Suprapubic skin (tissue), 4 donors: ENCODE measurements at regions not wholly inside any gene's neighbourhood (a gene's known extent, or its start where the extent isn't known, plus 50 kb on each side); places are given as distances from the start of the nearest gene placed in this dataset.
"Not testable (repeated sequence)": the region's sequence is repeated elsewhere in the genome, so short reads cannot be mapped to it uniquely, and the experiment has no call there.

ENCODE experiments used
- DNase-seq, 2 donors: peaks; one replicate each; pipeline ENCODE4 v3.0.0-alpha.2; 2019; ENCODE audit warnings: low spot score in 2 of 2
- H3K27ac ChIP-seq: fragments of 200-600 bp; sonication (generic); one replicate; pipeline ENCODE4 v1.5.1; 2019
- H3K27me3 ChIP-seq: fragments of 200-600 bp; sonication (generic); one replicate; pipeline ENCODE4 v1.5.1; 2019
- H3K36me3 ChIP-seq: fragments of 200-600 bp; sonication (generic); one replicate; pipeline ENCODE4 v1.5.1; 2019
- H3K4me1 ChIP-seq: fragments of 200-600 bp; sonication (generic); one replicate; pipeline ENCODE4 v1.5.1; 2019
- H3K4me3 ChIP-seq: fragments of 200-600 bp; sonication (generic); one replicate; pipeline ENCODE4 v1.5.1; 2019; ENCODE audit warnings: mild to moderate bottlenecking
- H3K9me3 ChIP-seq: fragments of 200-600 bp; sonication (generic); one replicate; pipeline ENCODE4 v1.5.1; 2019
- WGBS: methylation state at CpG from one replicate; pipeline ENCODE4 v1.1.5; 2018; 5-methylcytosine and 5-hydroxymethylcytosine counted together

DNA sequence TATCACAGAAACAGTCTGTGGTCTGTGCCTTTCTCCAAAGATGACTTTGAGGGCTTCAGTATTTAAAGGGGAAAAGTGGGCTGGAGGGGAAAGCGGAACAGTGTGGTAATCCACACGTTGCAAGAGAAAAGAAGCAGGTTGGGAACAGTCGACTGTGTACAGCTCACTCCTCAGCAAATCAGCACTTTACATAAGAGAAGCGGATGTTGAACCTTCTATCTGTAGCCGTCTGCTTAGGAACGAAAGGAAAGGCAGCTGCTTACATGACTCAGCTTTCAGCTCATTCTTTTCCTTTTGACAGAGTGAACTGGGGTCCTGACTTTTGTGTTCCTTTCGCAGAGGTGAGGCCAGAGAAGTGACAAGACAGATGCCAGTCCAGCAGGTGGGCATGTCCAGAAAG is 4020.7 kb upstream of the TPTE start:
- H3K36me3 ChIP-seq, DNase-seq, H3K4me3 ChIP-seq, H3K4me1 ChIP-seq, H3K27me3 ChIP-seq, H3K27ac ChIP-seq, H3K9me3 ChIP-seq: not testable (repeated sequence)
- no CpG with 5 or more reads among the region's 7 CpGs for WGBS

DNA sequence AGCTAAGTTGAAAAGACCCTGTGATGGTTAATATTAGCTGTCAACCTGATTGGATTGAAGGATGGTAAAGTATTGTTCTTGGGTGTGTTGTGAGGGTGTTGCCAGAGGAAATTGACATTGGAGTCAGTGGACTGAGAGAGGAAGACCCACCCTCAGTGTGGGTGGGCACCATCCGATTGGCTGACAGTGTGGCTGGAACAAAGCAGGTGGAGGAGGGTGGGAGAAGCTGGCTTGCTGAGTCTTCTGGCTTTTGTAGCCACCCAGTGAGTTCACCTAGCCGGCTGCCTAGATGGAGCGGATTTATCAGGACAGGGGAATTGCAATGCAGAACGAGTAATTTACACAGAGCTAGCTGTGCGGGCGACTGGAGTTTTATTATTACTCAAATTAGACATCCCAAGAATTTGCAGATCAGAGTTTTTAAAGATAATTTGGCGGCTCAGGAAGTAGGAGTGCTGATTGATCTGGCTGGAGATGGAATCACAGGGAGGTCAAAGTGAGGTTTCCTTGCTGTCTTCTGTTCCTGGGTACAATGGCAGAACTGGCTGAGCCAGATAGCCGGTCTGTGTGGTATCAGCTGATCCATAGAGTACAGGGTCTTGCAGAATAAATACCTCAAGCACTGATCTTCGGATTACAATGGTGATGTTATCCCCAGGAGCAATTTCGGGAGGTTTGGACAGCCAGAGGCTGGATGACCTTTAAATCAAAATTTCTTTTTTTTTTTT is 4015.1 kb upstream of the TPTE start:
- not testable (repeated sequence) for DNase-seq, H3K36me3 ChIP-seq, H3K27ac ChIP-seq, H3K27me3 ChIP-seq, H3K4me3 ChIP-seq, H3K4me1 ChIP-seq, H3K9me3 ChIP-seq
- no CpG with 5 or more reads among the region's 10 CpGs for WGBS

DNA sequence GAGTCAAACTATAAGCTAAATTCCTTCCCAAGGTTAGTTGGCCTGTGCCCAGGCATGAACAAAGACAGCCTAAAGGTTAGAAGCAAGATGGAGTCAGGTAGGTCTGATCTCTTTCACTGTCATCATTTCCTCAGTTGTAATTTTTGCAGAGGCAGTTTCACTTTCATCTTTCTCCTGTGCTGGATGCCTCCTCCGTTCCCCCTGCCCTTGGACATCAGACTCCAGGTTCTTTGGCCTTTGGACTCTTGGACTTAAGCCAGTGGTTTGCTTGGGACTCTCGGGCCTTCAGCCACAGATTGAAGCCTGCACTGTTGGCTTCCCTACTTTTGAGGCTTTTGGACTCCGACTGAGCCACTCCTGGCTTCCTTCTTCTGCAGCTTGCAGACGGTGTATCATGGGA is 4013.8 kb upstream of the TPTE start:
- H3K9me3 ChIP-seq, H3K27me3 ChIP-seq, H3K27ac ChIP-seq, DNase-seq, H3K4me1 ChIP-seq, H3K36me3 ChIP-seq, H3K4me3 ChIP-seq: not testable (repeated sequence)
- WGBS: no CpG with 5 or more reads among the region's 4 CpGs

DNA sequence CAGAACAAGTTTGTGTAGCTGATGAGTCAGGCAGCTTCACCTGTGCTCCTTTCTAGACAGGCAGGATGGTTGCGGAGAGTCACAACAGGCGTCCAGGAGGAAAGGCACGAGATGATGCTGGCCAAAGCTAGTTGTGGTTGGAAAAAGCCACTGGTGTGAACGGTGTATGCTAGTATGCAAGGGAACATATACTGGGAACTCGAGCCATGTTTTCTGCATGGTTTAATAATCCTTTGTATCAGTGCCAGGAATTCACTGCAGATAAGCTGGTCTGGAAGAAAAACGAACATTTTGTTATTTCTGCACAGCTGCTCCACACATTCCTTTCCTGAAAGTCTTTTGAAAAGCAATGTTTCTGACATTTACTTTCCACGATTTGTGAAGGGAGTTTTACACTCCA is 3999.6 kb upstream of the TPTE start:
- not testable (repeated sequence) for H3K4me3 ChIP-seq, H3K27ac ChIP-seq, H3K9me3 ChIP-seq, DNase-seq, H3K4me1 ChIP-seq, H3K36me3 ChIP-seq, H3K27me3 ChIP-seq
- no CpG with 5 or more reads among the region's 7 CpGs for WGBS

DNA sequence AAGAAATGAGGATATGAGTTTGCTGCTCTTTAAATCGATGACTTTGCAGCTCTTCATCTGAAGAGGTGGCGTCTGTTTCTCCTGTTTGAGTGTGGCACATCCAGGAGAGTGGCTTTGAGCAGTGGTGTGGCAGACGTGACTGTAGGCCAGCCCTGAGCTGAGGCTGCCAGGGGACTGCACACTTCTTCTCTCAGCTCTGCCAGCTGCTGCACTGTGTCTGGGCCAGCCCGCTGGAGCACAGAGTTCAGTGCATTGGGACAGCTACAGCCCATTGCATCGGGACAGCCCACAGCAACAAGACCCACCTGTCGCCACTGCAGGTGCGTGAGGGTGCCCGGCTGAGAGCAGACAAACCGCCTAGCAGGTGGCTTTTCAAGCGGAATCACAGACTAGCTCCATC is 3995.2 kb upstream of the TPTE start:
- not testable (repeated sequence) for H3K27me3 ChIP-seq, H3K9me3 ChIP-seq, H3K36me3 ChIP-seq, H3K4me1 ChIP-seq, H3K4me3 ChIP-seq, H3K27ac ChIP-seq, DNase-seq
- WGBS: no CpG with 5 or more reads among the region's 10 CpGs

DNA sequence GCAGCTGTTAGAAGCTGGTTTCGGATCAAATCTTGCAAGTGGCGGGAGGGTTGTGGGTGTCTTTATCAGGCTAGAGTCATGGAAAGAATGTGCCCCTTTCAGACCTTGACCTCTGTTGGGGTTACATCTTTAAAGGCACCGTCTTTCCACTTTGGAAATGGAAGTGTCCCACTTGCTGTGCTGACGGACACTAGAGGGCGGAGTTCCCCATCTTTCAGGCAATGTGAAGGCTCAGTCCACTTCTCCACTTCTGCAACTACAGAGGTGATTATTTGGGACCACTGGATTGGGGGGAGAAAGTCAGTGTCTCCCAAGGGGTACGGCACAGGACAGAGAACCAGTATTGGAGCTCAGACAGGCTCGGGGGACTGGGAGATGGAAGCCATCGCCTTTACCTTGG is 3990.7 kb upstream of the TPTE start:
- not testable (repeated sequence) for H3K9me3 ChIP-seq, DNase-seq, H3K36me3 ChIP-seq, H3K27ac ChIP-seq, H3K4me3 ChIP-seq, H3K4me1 ChIP-seq, H3K27me3 ChIP-seq
- WGBS: no CpG with 5 or more reads among the region's 8 CpGs

DNA sequence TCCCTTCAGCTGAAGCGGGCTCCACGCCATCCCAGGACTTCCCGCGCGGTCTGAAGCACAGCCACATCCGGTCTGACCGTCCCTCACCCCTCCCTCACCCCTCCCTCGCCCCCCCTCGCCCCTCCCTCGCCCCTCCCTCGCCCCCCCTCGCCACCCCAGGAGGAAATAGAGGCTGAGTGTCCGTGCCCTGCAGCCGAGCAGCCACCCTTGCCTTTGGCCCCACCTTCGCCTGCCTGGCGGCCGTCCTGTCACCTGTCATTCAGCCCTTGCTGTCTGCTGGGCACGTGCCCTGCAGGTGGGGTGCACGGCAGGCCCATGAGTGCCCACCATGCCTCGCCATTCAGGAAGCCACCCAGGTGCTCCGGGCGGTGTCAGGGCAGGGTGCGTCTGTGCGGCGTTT is 3988.1 kb upstream of the TPTE start:
- H3K36me3 ChIP-seq, H3K27me3 ChIP-seq, H3K4me1 ChIP-seq, H3K27ac ChIP-seq, DNase-seq, H3K4me3 ChIP-seq, H3K9me3 ChIP-seq: not testable (repeated sequence)
- WGBS: no CpG with 5 or more reads among the region's 25 CpGs

DNA sequence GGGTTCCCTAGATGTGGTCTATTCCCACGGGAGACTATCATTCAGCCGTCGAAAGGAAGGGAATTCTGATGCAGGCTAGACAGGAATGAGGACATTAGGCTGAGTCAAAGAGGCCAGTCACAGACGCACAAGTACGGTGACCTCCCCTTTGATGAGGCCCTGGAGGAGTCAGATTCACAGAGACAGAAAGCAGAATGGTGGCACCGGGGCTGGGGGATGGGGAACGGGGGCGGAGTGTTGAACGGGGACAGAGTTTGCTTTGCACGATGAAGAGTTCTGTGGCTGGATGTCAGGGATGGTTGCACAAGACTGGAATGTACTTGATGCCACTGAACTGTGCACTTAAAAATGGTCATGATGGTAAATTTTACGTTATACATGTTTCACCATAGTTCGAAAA is 3983.1 kb upstream of the TPTE start:
- not testable (repeated sequence) for H3K4me3 ChIP-seq, H3K27me3 ChIP-seq, DNase-seq, H3K27ac ChIP-seq, H3K4me1 ChIP-seq, H3K36me3 ChIP-seq, H3K9me3 ChIP-seq
- WGBS: no CpG with 5 or more reads among the region's 12 CpGs

DNA sequence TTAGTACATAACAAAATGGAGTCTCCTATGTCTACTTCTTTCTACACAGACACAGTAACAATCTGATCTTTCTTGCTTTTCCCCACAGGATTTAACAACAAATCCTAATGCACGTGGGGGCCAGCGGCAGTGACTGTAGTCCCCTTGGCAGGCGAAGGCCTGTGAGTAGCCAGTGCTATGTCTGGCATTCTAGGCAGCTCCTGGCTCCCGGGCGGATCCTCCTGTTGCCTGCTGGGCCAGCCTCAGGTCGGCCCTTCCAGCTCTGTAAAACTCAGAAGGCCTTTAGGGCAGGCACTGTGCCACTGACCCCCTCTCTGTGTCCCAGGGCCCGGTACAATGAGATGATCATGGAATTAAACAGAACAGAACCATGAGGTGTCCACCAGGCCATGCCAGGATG is 3981.7 kb upstream of the TPTE start:
- not testable (repeated sequence) for H3K27ac ChIP-seq, H3K9me3 ChIP-seq, H3K27me3 ChIP-seq, H3K4me3 ChIP-seq, H3K36me3 ChIP-seq, DNase-seq, H3K4me1 ChIP-seq
- no CpG with 5 or more reads among the region's 7 CpGs for WGBS

DNA sequence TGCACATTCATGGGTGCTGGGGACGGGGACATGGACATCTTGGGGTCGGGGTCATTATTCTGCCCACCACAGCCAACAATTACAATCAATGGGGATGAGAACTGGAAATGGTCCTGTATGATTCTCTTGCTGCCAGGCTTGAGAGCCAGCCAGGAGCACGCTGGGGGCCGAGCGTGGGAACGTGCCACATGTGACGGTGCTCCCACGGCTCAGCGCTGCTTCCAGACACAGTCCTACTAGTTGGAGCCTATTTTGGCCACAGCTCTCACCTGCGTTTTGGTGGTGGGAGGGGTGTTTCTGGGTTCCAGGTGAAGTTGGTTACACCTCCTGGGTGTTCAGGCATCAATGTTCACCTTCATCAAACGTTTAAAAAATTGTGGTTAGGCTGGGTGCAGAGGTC is 3980.3 kb upstream of the TPTE start:
- not testable (repeated sequence) for H3K4me3 ChIP-seq, DNase-seq
- WGBS: no CpG with 5 or more reads among the region's 11 CpGs

DNA sequence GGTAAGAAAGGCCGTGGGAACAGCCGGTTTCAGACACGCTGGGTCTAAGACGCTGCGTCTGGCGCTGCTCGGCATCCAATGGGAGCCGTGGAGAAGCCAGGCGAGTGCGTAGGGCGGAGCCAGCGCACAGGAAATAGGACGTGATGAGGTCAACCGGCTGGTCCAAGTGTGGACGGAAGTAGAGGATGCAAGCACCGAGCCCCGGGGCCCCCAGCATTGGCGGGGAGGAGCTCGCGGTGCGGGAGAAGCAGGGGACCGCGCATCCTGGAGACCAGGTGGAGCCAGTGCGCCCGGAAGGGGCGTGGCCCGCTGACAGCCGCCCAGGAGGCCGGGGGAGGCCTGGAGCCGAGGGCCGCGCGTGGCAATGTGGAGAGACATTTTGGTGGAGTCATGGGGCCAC is 3976.1 kb upstream of the TPTE start:
- not testable (repeated sequence) for DNase-seq, H3K9me3 ChIP-seq, H3K4me1 ChIP-seq, H3K4me3 ChIP-seq, H3K27me3 ChIP-seq, H3K27ac ChIP-seq, H3K36me3 ChIP-seq
- no CpG with 5 or more reads among the region's 33 CpGs for WGBS

More for the DNA sequence above, 3980.3 kb upstream of the TPTE start:
- not testable (repeated sequence) for H3K36me3 ChIP-seq, H3K4me1 ChIP-seq, H3K27ac ChIP-seq, H3K9me3 ChIP-seq, H3K27me3 ChIP-seq

DNA sequence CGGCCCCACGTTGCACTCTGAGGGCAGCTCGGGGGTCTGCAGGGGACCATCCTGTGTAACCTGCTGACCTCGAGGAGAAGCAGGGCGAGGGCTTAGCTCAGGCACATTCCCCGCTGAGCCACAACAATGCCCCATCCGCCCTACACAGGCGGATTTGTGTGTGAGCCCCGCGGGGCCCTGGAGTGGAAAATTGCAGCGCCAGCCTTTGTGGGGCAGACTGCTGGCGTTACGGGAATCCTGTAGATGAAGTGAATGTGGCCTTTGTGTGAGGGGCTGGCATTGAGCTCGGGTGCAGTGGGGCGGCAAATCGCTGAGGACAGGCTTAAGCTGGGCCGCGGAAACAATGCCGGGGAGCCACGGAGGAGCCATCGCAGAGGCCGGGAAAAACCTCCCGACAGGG is 3970.3 kb upstream of the TPTE start:
- DNase-seq, H3K36me3 ChIP-seq, H3K4me3 ChIP-seq, H3K27me3 ChIP-seq, H3K27ac ChIP-seq, H3K4me1 ChIP-seq, H3K9me3 ChIP-seq: not testable (repeated sequence)
- no CpG with 5 or more reads among the region's 23 CpGs for WGBS

DNA sequence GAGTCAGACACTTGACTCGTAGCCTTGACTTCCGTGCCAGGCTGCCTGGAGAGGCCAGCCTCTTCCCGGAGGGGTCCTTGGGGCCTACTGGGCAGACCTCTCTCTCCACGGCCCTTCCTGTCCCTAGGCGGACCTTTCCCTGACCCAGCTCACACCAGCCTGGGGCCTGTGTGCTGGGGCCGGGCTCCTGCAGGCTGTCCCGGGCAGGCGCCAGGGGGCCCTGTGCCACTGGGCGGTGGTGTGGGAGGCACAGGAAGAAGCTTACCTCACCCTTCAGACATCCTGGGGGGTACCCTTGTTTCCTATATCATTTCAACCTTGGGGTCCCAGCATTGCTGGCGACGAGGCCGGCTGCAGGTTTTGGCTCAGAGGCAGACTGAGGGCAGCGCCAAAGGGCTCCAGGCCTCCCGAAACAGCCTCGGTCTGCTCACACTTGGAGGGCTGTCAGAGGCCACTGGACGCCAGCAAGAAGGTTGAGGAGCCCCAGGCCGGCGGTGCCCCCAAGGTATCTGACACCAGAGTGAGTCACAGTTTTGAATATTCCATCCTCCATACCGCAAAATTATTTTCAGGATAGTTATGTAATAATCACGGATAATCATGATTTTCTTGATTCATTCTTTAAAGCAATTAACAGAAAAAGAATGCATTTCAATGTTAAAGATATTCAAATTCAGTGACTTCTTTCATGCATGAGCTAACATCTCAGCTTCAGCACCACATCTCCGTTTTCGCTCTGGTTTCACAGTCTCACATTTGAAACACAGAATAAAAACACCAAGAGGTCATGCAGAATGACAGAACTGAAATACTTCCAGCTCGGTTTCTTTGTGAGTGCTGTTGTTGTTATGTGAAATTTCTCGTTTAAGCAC is 3967.6 kb upstream of the TPTE start:
- H3K4me3 ChIP-seq, H3K36me3 ChIP-seq, H3K4me1 ChIP-seq, H3K27me3 ChIP-seq, H3K9me3 ChIP-seq, DNase-seq, H3K27ac ChIP-seq: not testable (repeated sequence)
- WGBS: no CpG with 5 or more reads among the region's 24 CpGs

DNA sequence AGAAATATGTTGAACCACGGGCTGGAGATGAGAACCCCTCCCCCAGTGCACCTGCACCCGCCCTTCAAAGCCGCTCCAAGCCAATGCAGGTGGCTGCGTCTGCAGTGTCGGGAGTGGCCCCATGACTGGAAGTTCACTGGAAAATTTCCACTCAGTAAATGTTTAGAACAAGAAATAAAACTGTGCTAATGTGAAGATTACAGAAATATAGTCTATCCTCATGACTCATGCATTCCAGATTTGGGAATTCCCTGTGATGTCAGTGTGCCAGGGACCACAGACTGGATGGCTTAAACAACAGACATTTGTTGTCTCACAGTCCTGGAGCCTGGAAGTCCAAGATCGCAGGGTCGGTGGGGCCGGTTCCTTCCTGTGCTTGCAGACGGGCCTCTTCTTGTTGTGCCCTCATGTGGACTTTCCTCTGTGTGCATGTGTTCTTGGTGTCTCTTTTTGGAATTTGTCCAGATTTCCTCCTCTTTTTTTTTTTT is 3967.0 kb upstream of the TPTE start:
- no CpG with 5 or more reads among the region's 9 CpGs for WGBS
- not testable (repeated sequence) for H3K36me3 ChIP-seq, DNase-seq

More for the DNA sequence above, 3967.0 kb upstream of the TPTE start:
- H3K4me1 ChIP-seq, H3K27ac ChIP-seq, H3K4me3 ChIP-seq, H3K27me3 ChIP-seq, H3K9me3 ChIP-seq: not testable (repeated sequence)
